ENCODE measurements at regions not wholly inside any gene's neighbourhood (a gene's known extent, or its start where the extent isn't known, plus 50 kb on each side); places are given as distances from the start of the nearest gene placed in this dataset.

- Histone ChIP-seq H2BK15ac (ENCODE audit: low read depth, low read length) (no peak overlapping the region), H2BK5ac (ENCODE audit: low read depth, low read length, poor library complexity, severe bottlenecking) (no peak overlapping the region), H3K14ac (replicated peaks; ENCODE audit: low read depth, low read length) (no peak overlapping the region), H3K9me3 (ENCODE audit: control insufficient read depth, insufficient read depth, low read length) (no peaks in the 10 kb centered on the region), H2BK120ac (ENCODE audit: low read depth, low read length) (no peak overlapping the region), H3K9ac (ENCODE audit: low read depth, low read length) (no peak overlapping the region), H3K4me3 (ENCODE audit: insufficient read depth, low read depth, low read length) (no peak overlapping the region), H3K9me1 (ENCODE audit: insufficient read depth, low read length) (no peaks in the 10 kb centered on the region), H4K91ac (ENCODE audit: insufficient read depth, low read depth, low read length) (no peak overlapping the region), H3K18ac (ENCODE audit: low read depth, low read length) (no peak overlapping the region), H3K27me3 (ENCODE audit: control insufficient read depth, insufficient read depth, low read length) (no peaks in the 10 kb centered on the region; the same call in 1 of the 2 replicates), H3K56ac (ENCODE audit: extremely low read depth, insufficient read depth, low read length) (no peak overlapping the region), H4K8ac (ENCODE audit: low read depth in 2 of 2, low read length in 2 of 2) (no peak overlapping the region), H3K27ac (ENCODE audit: insufficient read depth, low read length) (no peak overlapping the region), H4K20me1 (ENCODE audit: insufficient read depth, low read length) (no peaks in the 10 kb centered on the region), H3K36me3 (ENCODE audit: control insufficient read depth, insufficient read depth, low read length) (no peaks in the 10 kb centered on the region), H2AFZ (replicated peaks; ENCODE audit: low read length, poor library complexity) (no peak overlapping the region), H2BK20ac (ENCODE audit: low read depth, low read length) (no peak overlapping the region), H2AK5ac (ENCODE audit: low read depth, low read length) (no peak overlapping the region), H3K4me2 (ENCODE audit: low read depth, low read length) (no peak overlapping the region), H4K5ac (ENCODE audit: low read depth, low read length) (no peak overlapping the region), H2AK9ac (replicated peaks; ENCODE audit: low read depth, low read length, poor library complexity) (no peak overlapping the region), H3K4ac (ENCODE audit: low read depth, low read length) (no peak overlapping the region), H3K4me1 (ENCODE audit: control insufficient read depth, insufficient read depth, low read length) (no peaks in the 10 kb centered on the region), H3K23ac (ENCODE audit: low read depth, low read length) (no peak overlapping the region), H3K79me1 (ENCODE audit: low read depth in 1 of 2, low read length in 2 of 2) (no peaks in the 10 kb centered on the region)
- CTCF ChIA-PET, result interaction anchor here (1.8 kb wide), 1 partner anchor 24 kb away, joined by 11 read pairs; no protein-coding TSS in a partner anchor
- intact Hi-C loops (cut with micrococcal nuclease), result no loop called here
- in situ Hi-C loops (cut with MboI; ENCODE audit: low sequenced_read_pairs), result no loop called here
- TF ChIP-seq MXI1 (IDR thresholded peaks at IDR 0.05; ENCODE audit: borderline replicate concordance, low read depth, low read length), result no peak
- TF ChIP-seq RFX5 (IDR thresholded peaks at IDR 0.05; ENCODE audit: low read depth, low read length), result no peak
- no peak for TF ChIP-seq MAZ (IDR thresholded peaks at IDR 0.05; ENCODE audit: borderline replicate concordance, low read depth, low read length)
- no peak for TF ChIP-seq NFE2L2 (IDR thresholded peaks at IDR 0.05; ENCODE audit: low read depth, low read length)
- POLR2A ChIA-PET (ENCODE audit: unreplicated experiment), result no interaction called here
- no peak for DNase-seq
- BruUV-seq (replicated peaks), result no TSS peak
- dilution Hi-C loops (cut with HindIII; ENCODE audit: low sequenced_read_pairs, unreplicated experiment), result no loop called here
- ATAC-seq (ENCODE audit: low read depth), result no peak
- WGBS, 2 experiments (ENCODE audit: extremely low coverage in 2 of 2, insufficient read length in 1 of 2), result no CpG with 5 or more reads among the region's 3 CpGs
These were observed 437.0 kb upstream of the PPP2R3A start for GRCh38 chr3:135528413-135529015.
